ENCODE measurements at regions not wholly inside any gene's neighbourhood (a gene's known extent, or its start where the extent isn't known, plus 50 kb on each side); places are given as distances from the start of the nearest gene placed in this dataset.

GRCh38 chr2:79275863-79276262, 116.3 kb upstream of the REG3A start:
- POLR2A ChIA-PET: no interaction called here
- H3K79me2 ChIP-seq (ENCODE audit: insufficient read depth, low read length): no peaks in the 10 kb centered on the region
- no peak overlapping the region for H3K4me3 ChIP-seq (replicated peaks in 1 of 3; ENCODE audit: insufficient read depth in 1 of 3, low read depth in 2 of 3, low read length in 3 of 3)
- in situ Hi-C loops (cut with HindIII; ENCODE audit: extremely low pct_ligation_motif_present, low pct_unique_long_range_greater_than_20kb): no loop called here
- ATAC-seq: no peak
- intact Hi-C loops (cut with micrococcal nuclease; ENCODE audit: unreplicated experiment): no loop called here
- H2AFZ ChIP-seq (ENCODE audit: low read length): no peak overlapping the region
- no peaks in the 10 kb centered on the region for H4K20me1 ChIP-seq (ENCODE audit: insufficient read depth, low read length)
- H3K4me1 ChIP-seq (ENCODE audit: insufficient read depth, low read length): no peaks in the 10 kb centered on the region
- H3K27ac ChIP-seq (ENCODE audit: extremely low read length, insufficient read depth, low read length): no peak overlapping the region
- DNase-seq (ENCODE audit: low spot score): no peak
- H3K4me2 ChIP-seq (ENCODE audit: low read depth, low read length): no peak overlapping the region
- H3K27me3 ChIP-seq (ENCODE audit: control insufficient read depth in 1 of 2, insufficient read depth in 2 of 2, low read length in 2 of 2): no peaks in the 10 kb centered on the region
- BruUV-seq (replicated peaks): no TSS peak
- H3K36me3 ChIP-seq (replicated peaks in 1 of 2; ENCODE audit: control insufficient read depth in 1 of 2, insufficient read depth in 2 of 2, low read length in 2 of 2): no peaks in the 10 kb centered on the region
- H3K9ac ChIP-seq (ENCODE audit: insufficient read depth, low read depth, low read length): no peak overlapping the region
- CTCF ChIA-PET (ENCODE audit: low intra/inter-chr PET ratio, low total read pairs): no interaction called here
- WGBS (ENCODE audit: low lambda C conversion rate): 66% methylated on average over 3 of the region's 3 CpGs
- no peaks in the 10 kb centered on the region for H3K9me3 ChIP-seq (ENCODE audit: low read length)
- TF ChIP-seq CBX1 (IDR thresholded peaks at IDR 0.05; ENCODE audit: low read depth) (no peak), HCFC1 (IDR thresholded peaks at IDR 0.05; ENCODE audit: low read depth, low read length) (no peak), SMAD1 (CRISPR knock-in tag; IDR thresholded peaks at IDR 0.05; ENCODE audit: borderline replicate concordance, low read depth) (no peak), NFE2 (CRISPR knock-in tag; IDR thresholded peaks at IDR 0.05) (no peak), TAF1 (CRISPR knock-in tag; IDR thresholded peaks at IDR 0.05) (no peak), ZNF138 (CRISPR knock-in tag; IDR thresholded peaks at IDR 0.05; ENCODE audit: low read depth) (no peak), HNRNPL (IDR thresholded peaks at IDR 0.05; ENCODE audit: low read depth, low read length) (no peak), FOSL2 (CRISPR knock-in tag; IDR thresholded peaks at IDR 0.05) (no peak), ZNF225 (CRISPR knock-in tag; IDR thresholded peaks at IDR 0.05) (no peak), IRX3 (CRISPR knock-in tag; IDR thresholded peaks at IDR 0.05; ENCODE audit: borderline replicate concordance, low read depth) (no peak), KAT2B (IDR thresholded peaks at IDR 0.05; ENCODE audit: borderline replicate concordance, low read depth, low read length) (no peak), SP140L (CRISPR knock-in tag; IDR thresholded peaks at IDR 0.05; ENCODE audit: borderline replicate concordance) (no peak), KLF12 (CRISPR knock-in tag; IDR thresholded peaks at IDR 0.05; ENCODE audit: borderline replicate concordance) (no peak), DMAP1 (CRISPR knock-in tag; IDR thresholded peaks at IDR 0.05) (no peak), ZNF496 (CRISPR knock-in tag; IDR thresholded peaks at IDR 0.05; ENCODE audit: insufficient replicate concordance) (no peak)
- TF ChIP-seq, protein P1, sequence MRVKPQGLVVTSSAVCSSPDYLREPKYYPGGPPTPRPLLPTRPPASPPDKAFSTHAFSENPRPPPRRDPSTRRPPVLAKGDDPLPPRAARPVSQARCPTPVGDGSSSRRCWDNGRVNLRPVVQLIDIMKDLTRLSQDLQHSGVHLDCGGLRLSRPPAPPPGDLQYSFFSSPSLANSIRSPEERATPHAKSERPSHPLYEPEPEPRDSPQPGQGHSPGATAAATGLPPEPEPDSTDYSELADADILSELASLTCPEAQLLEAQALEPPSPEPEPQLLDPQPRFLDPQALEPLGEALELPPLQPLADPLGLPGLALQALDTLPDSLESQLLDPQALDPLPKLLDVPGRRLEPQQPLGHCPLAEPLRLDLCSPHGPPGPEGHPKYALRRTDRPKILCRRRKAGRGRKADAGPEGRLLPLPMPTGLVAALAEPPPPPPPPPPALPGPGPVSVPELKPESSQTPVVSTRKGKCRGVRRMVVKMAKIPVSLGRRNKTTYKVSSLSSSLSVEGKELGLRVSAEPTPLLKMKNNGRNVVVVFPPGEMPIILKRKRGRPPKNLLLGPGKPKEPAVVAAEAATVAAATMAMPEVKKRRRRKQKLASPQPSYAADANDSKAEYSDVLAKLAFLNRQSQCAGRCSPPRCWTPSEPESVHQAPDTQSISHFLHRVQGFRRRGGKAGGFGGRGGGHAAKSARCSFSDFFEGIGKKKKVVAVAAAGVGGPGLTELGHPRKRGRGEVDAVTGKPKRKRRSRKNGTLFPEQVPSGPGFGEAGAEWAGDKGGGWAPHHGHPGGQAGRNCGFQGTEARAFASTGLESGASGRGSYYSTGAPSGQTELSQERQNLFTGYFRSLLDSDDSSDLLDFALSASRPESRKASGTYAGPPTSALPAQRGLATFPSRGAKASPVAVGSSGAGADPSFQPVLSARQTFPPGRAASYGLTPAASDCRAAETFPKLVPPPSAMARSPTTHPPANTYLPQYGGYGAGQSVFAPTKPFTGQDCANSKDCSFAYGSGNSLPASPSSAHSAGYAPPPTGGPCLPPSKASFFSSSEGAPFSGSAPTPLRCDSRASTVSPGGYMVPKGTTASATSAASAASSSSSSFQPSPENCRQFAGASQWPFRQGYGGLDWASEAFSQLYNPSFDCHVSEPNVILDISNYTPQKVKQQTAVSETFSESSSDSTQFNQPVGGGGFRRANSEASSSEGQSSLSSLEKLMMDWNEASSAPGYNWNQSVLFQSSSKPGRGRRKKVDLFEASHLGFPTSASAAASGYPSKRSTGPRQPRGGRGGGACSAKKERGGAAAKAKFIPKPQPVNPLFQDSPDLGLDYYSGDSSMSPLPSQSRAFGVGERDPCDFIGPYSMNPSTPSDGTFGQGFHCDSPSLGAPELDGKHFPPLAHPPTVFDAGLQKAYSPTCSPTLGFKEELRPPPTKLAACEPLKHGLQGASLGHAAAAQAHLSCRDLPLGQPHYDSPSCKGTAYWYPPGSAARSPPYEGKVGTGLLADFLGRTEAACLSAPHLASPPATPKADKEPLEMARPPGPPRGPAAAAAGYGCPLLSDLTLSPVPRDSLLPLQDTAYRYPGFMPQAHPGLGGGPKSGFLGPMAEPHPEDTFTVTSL (CRISPR knock-in tag; IDR thresholded peaks at IDR 0.05; ENCODE audit: borderline replicate concordance): no peak
- TF ChIP-seq, protein P2, sequence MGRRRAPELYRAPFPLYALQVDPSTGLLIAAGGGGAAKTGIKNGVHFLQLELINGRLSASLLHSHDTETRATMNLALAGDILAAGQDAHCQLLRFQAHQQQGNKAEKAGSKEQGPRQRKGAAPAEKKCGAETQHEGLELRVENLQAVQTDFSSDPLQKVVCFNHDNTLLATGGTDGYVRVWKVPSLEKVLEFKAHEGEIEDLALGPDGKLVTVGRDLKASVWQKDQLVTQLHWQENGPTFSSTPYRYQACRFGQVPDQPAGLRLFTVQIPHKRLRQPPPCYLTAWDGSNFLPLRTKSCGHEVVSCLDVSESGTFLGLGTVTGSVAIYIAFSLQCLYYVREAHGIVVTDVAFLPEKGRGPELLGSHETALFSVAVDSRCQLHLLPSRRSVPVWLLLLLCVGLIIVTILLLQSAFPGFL (CRISPR knock-in tag; IDR thresholded peaks at IDR 0.05): no peak
- FAIRE-seq: no peak
